ENCODE measurements at regions not wholly inside any gene's neighbourhood (a gene's known extent, or its start where the extent isn't known, plus 50 kb on each side); places are given as distances from the start of the nearest gene placed in this dataset.

- DNase-seq (ENCODE audit: extremely low read depth in 1 of 11, low read depth in 9 of 11, low spot score in 4 of 11), result no peak
Observed at GRCh38 chr5:67248703-67249589, 52.3 kb upstream of the CD180 start.

- no peak for DNase-seq (ENCODE audit: extremely low read depth in 1 of 11, low read depth in 9 of 11, low spot score in 4 of 11)
Observed at GRCh38 chr5:67246546-67247268, 50.1 kb upstream of the CD180 start.
